Activated T-cell treated with anti-CD3 and anti-CD28 coated beads for 48 hours (primary cell): ENCODE measurements at regions not wholly inside any gene's neighbourhood (a gene's known extent, or its start where the extent isn't known, plus 50 kb on each side); places are given as distances from the start of the nearest gene placed in this dataset.
"Not testable (repeated sequence)": the region's sequence is repeated elsewhere in the genome, so short reads cannot be mapped to it uniquely, and the experiment has no call there.

ENCODE experiments used
- DNase-seq: peaks from one replicate; pipeline ENCODE4 v3.0.0-alpha.2; 2020; ENCODE audit warnings: low read depth

GRCh38 chr6:137309078-137309762, 90.0 kb upstream of the IFNGR1 start:
- no peak for DNase-seq

GRCh38 chr6:137307163-137307854, 88.1 kb upstream of the IFNGR1 start:
- no peak for DNase-seq

DNA sequence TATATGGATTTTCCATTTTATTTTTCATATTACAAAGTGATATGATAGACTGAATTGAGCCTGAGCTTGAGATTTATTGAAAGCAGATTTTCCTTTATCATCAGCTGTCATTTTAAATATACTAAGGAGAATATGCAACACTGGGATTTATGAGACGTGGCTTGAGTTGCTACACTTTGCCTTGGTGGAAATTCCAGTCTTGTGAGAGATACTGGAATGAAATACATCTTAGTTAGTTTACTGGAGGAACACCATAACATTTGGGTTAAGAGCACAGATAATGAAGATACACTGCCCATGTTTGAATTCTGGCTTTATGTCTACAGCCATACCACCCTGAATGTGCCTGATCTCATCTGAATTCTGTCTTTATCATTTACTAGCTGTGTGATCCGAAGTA, 86.5 kb upstream of the IFNGR1 start:
- no peak for DNase-seq

DNA sequence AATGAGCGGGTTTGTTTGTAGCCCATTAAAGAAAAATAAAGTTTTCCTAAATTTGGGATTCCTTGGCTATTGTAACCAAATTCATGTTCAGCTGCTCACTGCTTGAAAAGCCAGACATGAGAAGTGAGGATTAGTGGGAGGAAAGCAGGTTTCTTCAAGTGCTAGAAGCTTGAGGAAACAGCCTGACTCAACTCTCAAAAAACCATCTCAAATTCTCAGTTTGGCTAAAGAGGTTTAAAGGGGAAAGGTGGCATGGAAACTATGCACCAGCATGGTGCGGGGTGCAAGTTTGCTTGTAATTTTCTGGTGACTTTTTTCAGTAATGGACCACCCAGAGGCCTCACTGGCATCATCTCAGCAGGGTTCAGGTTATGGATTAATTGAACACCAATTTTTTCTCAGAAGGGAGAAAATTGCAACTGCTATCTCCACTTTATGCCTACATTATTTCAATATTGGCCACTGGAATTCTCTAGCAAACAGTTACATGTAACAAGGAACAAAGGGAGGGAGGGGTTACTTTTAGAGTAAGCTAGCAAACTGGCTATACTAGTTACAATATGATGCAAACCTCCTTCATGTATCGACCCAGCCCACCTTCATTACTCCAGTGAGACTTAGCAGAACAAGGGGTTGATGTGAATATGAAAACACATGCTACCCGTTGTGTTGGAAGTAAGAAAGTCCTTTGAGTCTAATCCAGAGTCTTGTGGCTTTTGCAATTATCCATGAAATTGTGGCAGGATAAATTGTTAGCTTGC, 85.0 kb upstream of the IFNGR1 start:
- no peak for DNase-seq

GRCh38 chr6:137303441-137303840, 84.3 kb upstream of the IFNGR1 start:
- no peak for DNase-seq

DNA sequence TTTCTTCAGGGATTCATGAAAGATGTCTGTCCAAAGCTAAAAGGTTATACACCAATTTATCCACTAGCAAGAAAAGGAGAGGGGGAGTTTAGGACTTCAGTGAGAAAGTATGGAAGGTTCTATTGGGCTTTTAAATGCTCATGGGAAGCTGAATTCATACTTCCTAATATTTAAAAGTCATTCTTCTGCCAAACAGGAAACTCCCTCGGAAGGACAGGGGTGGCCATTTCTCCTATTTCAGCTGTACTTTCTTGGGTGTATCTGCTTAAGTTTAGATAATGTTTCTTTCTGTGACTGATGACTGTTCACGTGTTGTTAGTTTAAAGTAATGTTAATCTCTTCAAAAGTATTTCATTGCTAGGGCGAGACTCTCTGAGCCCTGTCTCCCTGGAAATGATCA, 80.5 kb upstream of the IFNGR1 start:
- DNase-seq, result no peak

DNA sequence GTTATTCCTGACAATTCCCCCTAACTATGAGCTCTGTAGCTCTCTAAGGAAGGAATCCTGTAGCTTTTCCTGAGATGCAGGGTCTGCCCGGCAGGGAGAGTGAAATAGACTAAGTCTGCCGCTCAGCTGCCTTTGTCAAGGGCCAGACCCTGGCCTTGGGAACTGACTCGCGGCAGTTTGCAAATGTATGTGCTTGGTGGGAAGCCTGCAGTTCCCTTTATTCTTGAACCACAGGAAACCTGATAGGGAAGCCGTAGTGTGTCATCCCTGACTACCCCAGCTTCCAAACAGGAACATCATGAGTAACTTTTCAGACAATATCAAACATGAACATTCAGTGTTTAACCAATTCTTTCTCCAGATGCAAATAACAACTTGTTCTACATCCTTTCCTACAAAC, 78.7 kb upstream of the IFNGR1 start:
- no peak for DNase-seq

- not testable (repeated sequence) for DNase-seq
Observed at GRCh38 chr6:137292326-137292725, 73.1 kb upstream of the IFNGR1 start.

- DNase-seq, result no peak
Observed at GRCh38 chr6:137291441-137291840, 72.3 kb upstream of the IFNGR1 start.

GRCh38 chr6:137290601-137291261, 71.5 kb upstream of the IFNGR1 start:
- DNase-seq, result no peak

GRCh38 chr6:137286916-137287315, 67.7 kb upstream of the IFNGR1 start:
- no peak for DNase-seq

- DNase-seq, result no peak
Observed at GRCh38 chr6:137286368-137286767, 67.2 kb upstream of the IFNGR1 start.

DNA sequence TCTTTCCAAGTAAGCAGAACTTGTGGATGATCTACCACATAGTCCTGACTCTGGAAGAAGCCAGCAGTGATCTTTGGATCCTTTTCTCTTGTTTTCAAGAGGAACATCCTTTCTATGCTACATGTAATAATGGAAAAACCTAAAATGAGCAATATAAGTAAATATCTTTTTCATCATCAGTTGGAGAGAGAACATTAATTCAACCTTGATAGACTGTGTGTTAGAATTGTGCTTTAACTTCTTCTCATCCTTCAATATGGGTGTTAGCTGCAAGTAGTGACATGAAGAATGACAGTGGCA, 65.6 kb upstream of the IFNGR1 start:
- DNase-seq, result no peak

DNA sequence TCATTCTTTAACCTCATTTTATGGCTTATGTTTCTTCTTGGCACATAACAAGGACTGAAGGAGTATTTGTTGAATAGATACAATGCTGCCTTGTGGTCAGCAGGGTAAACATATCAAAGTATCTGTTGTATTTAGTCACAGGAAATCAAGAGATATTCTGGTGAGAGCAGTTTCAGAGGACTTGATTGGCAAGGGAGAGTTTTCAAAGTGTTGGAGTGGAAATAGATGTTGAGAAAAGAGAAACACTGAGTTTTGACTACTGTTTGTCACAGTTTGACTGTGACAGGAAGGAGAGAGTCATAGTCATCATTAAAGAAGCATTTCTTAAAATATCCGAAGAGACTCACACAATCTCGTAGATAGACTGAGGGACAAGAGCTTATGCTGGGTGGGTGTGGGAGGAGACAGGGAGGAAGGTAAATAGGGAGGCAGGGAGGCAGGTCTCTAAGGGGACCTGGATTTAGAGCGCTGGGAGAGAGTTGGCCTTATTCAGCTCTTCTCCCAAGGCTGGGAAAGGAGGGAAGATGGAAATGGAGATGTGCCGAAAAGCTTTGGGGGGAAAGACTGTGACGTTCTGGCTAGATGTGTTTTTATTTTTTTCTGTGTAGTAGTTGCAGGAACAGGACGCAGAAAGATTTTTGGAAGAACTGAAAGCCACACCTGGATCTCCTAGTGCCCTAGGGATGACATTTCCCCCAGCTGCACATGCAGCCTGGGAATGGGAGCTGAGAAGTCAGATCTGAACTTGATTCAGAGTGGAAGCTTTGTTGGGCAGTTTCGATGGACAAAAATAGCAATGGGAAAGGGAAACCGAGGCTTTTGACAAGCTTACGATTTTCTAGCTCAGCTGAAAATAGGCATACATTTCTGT, 65.0 kb upstream of the IFNGR1 start:
- DNase-seq, result no peak

GRCh38 chr6:137283080-137283479, 63.9 kb upstream of the IFNGR1 start:
- no peak for DNase-seq

DNA sequence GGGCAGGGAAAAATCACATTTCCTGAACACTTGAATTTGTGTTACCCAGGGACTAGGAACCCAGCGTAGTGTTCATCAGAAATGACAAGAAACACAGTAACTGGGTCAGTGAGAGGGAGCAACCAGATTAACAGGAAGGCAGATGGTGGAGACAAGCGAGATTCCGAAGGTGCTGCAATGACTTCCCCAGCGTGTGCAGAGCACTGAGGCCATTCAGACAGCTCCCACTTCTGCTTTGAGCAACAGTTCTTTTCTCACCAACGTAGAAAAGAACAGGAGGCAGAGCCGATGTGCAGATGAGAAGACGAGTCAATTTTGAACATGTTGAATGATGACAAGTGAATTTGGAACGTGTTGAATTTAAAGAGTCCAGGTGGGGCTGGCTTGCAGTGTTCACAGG, 63.1 kb upstream of the IFNGR1 start:
- no peak for DNase-seq

GRCh38 chr6:137279279-137279678, 60.1 kb upstream of the IFNGR1 start:
- not testable (repeated sequence) for DNase-seq

DNA sequence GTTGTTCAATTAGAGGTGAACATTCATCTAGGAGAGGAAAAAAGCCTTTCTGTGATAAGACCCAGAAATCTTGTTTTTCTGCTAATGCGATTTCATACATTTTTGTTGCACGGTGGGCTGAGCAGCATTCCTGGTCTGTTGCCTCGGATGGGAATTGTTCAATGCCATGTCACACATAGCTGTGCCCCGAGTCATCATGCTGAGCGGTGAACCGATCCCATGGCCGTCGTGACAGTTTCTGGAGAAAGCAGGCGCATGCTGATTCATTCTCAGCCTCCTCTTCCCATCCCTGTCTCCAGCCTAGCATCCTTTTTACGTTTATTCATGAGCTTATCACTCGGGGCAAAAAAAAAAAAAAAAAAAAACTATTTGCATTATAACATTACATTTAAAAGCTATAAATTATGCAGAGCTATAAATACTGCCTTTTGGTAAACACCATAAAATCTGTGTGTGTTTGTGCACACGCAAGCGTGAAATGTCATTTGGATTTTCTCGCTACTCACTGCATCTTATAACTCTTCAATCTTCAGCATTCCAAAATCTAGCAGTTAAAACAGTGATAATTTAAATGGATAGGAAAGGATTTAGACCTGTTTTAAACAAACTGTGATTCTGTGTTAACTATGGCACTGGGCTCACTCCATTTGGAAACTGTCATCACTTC, 58.9 kb upstream of the IFNGR1 start:
- no peak for DNase-seq

DNA sequence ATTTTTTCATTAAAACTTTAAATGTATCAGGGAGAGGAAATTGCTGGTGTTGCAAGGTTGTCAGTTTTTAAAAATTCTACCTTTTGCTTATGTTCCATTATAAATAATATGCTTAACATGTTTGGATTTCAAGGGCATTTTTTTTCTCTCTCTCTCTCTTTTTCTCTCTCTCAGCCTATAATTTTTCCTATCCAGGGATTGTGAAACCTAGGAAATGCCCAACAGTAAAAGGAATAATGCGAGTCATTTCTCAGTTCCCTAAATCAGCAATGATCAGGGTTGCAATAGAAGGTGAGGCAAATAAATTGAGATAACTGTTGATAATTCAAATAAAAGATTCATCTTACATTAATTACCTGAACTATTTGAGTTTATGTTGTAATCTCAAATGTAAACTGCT, 53.2 kb upstream of the IFNGR1 start:
- DNase-seq, result no peak

- DNase-seq, result no peak
Observed at GRCh38 chr6:137271245-137272183, 52.3 kb upstream of the IFNGR1 start.
